HG02938 (cell line): ENCODE measurements at regions not wholly inside any gene's neighbourhood (a gene's known extent, or its start where the extent isn't known, plus 50 kb on each side); places are given as distances from the start of the nearest gene placed in this dataset.
A peak's percentile ranks its signal among the peaks of the same experiment; 100 is the strongest.

Source experiments
- ATAC-seq: cut with Tn5 transposase; IDR thresholded peaks from one replicate; pipeline ENCODE4 v1.9.1; 2021; ENCODE audit warnings: mild to moderate bottlenecking, moderate library complexity; ENCODE audit not compliant: unreplicated experiment

DNA sequence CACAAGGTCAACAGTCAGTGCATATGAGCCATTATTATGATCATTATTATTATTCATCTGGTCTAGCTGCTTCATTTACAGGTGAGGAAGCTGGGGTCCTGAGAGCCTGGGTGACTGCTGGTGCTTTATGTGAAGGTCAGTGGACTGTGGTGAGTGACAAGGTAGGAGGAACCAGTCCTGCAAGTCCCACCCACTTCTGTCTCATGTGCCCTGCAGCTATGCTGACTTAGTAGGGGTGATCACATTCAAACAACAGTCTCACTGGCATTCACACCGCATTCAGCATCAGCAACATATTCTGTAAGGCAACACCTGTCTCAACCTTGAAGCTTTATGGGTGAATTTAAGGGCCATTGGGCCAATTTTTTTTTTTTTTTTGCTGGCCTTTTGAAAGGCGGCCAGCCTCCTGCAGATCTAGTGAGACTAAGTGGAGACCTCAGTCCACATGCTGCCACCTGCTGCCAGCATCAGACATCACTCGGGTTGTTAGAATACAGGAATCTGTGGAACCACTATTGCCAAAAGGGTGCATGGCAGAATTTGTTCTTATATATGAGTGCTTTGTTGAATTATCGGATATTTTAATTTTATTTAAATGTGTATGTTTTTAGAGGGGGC, 59.9 kb upstream of the CACNA1E start:
- no peak for ATAC-seq

- ATAC-seq, result peak; percentile 47
These were observed 58.4 kb upstream of the CACNA1E start for GRCh38 chr1:181424786-181425403.

DNA sequence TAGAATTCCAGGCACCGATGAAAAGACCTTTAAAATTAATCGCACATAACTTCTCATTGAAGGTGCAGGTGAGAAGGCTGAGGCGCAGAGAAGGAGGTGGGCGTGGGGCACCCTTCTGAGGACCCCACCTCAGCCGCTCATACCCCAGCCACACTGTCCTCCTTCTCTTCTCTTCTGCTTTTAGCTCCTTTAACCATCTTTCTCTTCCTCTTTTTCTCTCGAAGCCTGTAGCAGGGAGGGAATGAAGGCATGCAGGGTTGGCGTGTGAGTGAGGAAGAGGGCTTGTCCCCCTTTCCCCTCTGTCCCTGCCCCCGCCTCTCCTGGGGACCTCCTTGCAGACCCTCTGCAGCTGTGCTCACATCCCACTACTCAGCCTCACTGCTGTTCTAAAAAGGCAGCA, 57.8 kb upstream of the CACNA1E start:
- no peak for ATAC-seq

GRCh38 chr1:181429462-181429861, 53.9 kb upstream of the CACNA1E start:
- ATAC-seq, result no peak

GRCh38 chr1:181430015-181430885, 53.1 kb upstream of the CACNA1E start:
- ATAC-seq, result peak; percentile 70
